ENCODE measurements at regions not wholly inside any gene's neighbourhood (a gene's known extent, or its start where the extent isn't known, plus 50 kb on each side); places are given as distances from the start of the nearest gene placed in this dataset.

- DNase-seq (ENCODE audit: low spot score) = no peak
- H3K27me3 Mint-ChIP-seq (ENCODE audit: insufficient read depth, low read depth) = peaks cover 5% of the 10 kb centered on the region
- Histone ChIP-seq H4K20me1 (ENCODE audit: low read depth) (no peaks in the 10 kb centered on the region), H3K27me3 (no peaks in the 10 kb centered on the region), H3K36me3 (no peaks in the 10 kb centered on the region), H3K4me1 (no peaks in the 10 kb centered on the region), H3F3A (ENCODE audit: low read depth) (no peaks in the 10 kb centered on the region), H3K4me2 (no peak overlapping the region), H3K4me3 (no peak overlapping the region), H3K9ac (no peak overlapping the region), H3K9me3 (ENCODE audit: low read depth) (no peaks in the 10 kb centered on the region), H3K79me2 (ENCODE audit: low read depth) (no peaks in the 10 kb centered on the region), H3K27ac (no peak overlapping the region), H2AFZ (replicated peaks) (no peak overlapping the region)
- no peak overlapping the region for H3K4me3 Mint-ChIP-seq
- H3K36me3 Mint-ChIP-seq = no peaks in the 10 kb centered on the region
- H3K9me3 Mint-ChIP-seq = no peaks in the 10 kb centered on the region
- TF ChIP-seq CTCF (IDR thresholded peaks at IDR 0.05) (no peak), EZH2phosphoT487 (IDR thresholded peaks at IDR 0.05) (no peak), EZH2 (IDR thresholded peaks at IDR 0.05) (no peak)
- peaks cover 13% of the 10 kb centered on the region for H3K4me1 Mint-ChIP-seq
- no peak overlapping the region for H3K27ac Mint-ChIP-seq
Measured at GRCh38 chr3:72015463-72015862, 230.5 kb upstream of the PROK2 start.

GRCh38 chr3:72013084-72013483 is 228.1 kb upstream of the PROK2 start:
- no peak for TF ChIP-seq EZH2phosphoT487 (IDR thresholded peaks at IDR 0.05)
- no peak for TF ChIP-seq EZH2 (IDR thresholded peaks at IDR 0.05)
- TF ChIP-seq CTCF (IDR thresholded peaks at IDR 0.05) = no peak

GRCh38 chr3:72012363-72012762 is 227.4 kb upstream of the PROK2 start:
- no peaks in the 10 kb centered on the region for H3K4me1 Mint-ChIP-seq
- H3K36me3 Mint-ChIP-seq = no peaks in the 10 kb centered on the region
- TF ChIP-seq CTCF (IDR thresholded peaks at IDR 0.05) = no peak
- no peak for TF ChIP-seq EZH2 (IDR thresholded peaks at IDR 0.05)
- TF ChIP-seq EZH2phosphoT487 (IDR thresholded peaks at IDR 0.05) = no peak
- no peak overlapping the region for H3K4me3 ChIP-seq
- DNase-seq (ENCODE audit: low spot score) = no peak
- H3K27ac Mint-ChIP-seq = no peak overlapping the region
- no peaks in the 10 kb centered on the region for H3K4me1 ChIP-seq
- H2AFZ ChIP-seq (replicated peaks) = no peak overlapping the region
- H3K9me3 Mint-ChIP-seq = peaks cover 6% of the 10 kb centered on the region
- no peaks in the 10 kb centered on the region for H3F3A ChIP-seq (ENCODE audit: low read depth)
- H3K27me3 ChIP-seq = no peaks in the 10 kb centered on the region
- no peak overlapping the region for H3K4me3 Mint-ChIP-seq
- peaks cover 3% of the 10 kb centered on the region for H3K27me3 Mint-ChIP-seq (ENCODE audit: insufficient read depth, low read depth)
- no peak overlapping the region for H3K9ac ChIP-seq
- no peak overlapping the region for H3K4me2 ChIP-seq
- no peaks in the 10 kb centered on the region for H4K20me1 ChIP-seq (ENCODE audit: low read depth)
- H3K27ac ChIP-seq = no peak overlapping the region
- no peaks in the 10 kb centered on the region for H3K9me3 ChIP-seq (ENCODE audit: low read depth)
- H3K36me3 ChIP-seq = no peaks in the 10 kb centered on the region
- no peaks in the 10 kb centered on the region for H3K79me2 ChIP-seq (ENCODE audit: low read depth)

More at GRCh38 chr3:72013084-72013483, 228.1 kb upstream of the PROK2 start:
- H3K27me3 Mint-ChIP-seq (ENCODE audit: insufficient read depth, low read depth) = peaks cover 3% of the 10 kb centered on the region
- H2AFZ ChIP-seq (replicated peaks) = no peak overlapping the region
- peaks cover 4% of the 10 kb centered on the region for H3K4me1 Mint-ChIP-seq
- no peaks in the 10 kb centered on the region for H3K9me3 Mint-ChIP-seq
- no peaks in the 10 kb centered on the region for H3K36me3 Mint-ChIP-seq
- H3K9me3 ChIP-seq (ENCODE audit: low read depth) = no peaks in the 10 kb centered on the region
- no peak overlapping the region for H3K27ac ChIP-seq
- no peaks in the 10 kb centered on the region for H3K27me3 ChIP-seq
- no peak overlapping the region for H3K9ac ChIP-seq
- H3K4me3 ChIP-seq = no peak overlapping the region
- H3K4me2 ChIP-seq = no peak overlapping the region
- H3K27ac Mint-ChIP-seq = no peak overlapping the region
- no peaks in the 10 kb centered on the region for H3F3A ChIP-seq (ENCODE audit: low read depth)
- H4K20me1 ChIP-seq (ENCODE audit: low read depth) = no peaks in the 10 kb centered on the region
- no peaks in the 10 kb centered on the region for H3K79me2 ChIP-seq (ENCODE audit: low read depth)
- H3K36me3 ChIP-seq = no peaks in the 10 kb centered on the region
- no peak for DNase-seq (ENCODE audit: low spot score)
- H3K4me3 Mint-ChIP-seq = no peak overlapping the region
- no peaks in the 10 kb centered on the region for H3K4me1 ChIP-seq
